GM12892 (cell line): ENCODE measurements at regions not wholly inside any gene's neighbourhood (a gene's known extent, or its start where the extent isn't known, plus 50 kb on each side); places are given as distances from the start of the nearest gene placed in this dataset.
"Not testable (repeated sequence)": the region's sequence is repeated elsewhere in the genome, so short reads cannot be mapped to it uniquely, and the experiment has no call there.

Experiments
- DNase-seq: peaks from one replicate; pipeline ENCODE4 v3.0.0; 2011; ENCODE audit not compliant: insufficient read length
- FAIRE-seq: peaks from 2 replicates; lab custom pipeline; 2011; peaks lifted over from hg19 to GRCh38; lab: Jason Lieb, UNC
- POLR2A ChIP-seq: IDR thresholded peaks from 2 replicates; pipeline ENCODE4 v1.6.1; 2011; ENCODE audit warnings: low read depth, low read length, control low read depth
- POLR2AphosphoS5 ChIP-seq: IDR thresholded peaks from 2 replicates; pipeline ENCODE4 v1.6.1; 2011; ENCODE audit warnings: low read depth, low read length, control low read depth
- TAF1 ChIP-seq: IDR thresholded peaks from 2 replicates; pipeline ENCODE4 v1.6.1; 2011; ENCODE audit warnings: low read depth, mild to moderate bottlenecking, control low read depth, low read length, borderline replicate concordance

DNA sequence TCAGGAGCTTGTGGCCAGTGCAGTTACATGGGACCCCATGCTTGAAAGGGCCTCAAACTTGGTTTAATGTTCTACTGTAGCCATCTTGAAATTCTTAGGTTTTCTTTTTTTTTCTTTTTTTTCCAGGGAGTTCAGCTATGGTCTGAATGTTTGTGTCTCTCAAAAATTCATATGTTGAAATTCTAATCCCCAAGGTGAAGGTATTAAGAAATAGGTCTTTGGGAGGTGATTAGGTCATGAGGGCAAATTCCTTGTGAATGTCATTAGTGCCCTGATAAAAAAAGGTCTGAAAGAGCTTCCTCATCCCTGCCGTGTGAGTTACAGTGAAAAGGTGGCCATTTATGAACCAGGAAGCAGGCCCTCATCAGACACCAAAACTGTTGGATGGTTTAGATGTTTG, 324.1 kb downstream of the C12orf75 start:
- no peak for FAIRE-seq
- TF ChIP-seq TAF1, result no peak
- no peak for TF ChIP-seq POLR2AphosphoS5
- no peak for TF ChIP-seq POLR2A
- no peak for DNase-seq

GRCh38 chr12:105658389-105658788, 327.9 kb downstream of the C12orf75 start:
- DNase-seq (no peak), FAIRE-seq (no peak)
- TF ChIP-seq POLR2A (no peak), POLR2AphosphoS5 (no peak), TAF1 (no peak)

- TF ChIP-seq POLR2AphosphoS5 (no peak), TAF1 (no peak), POLR2A (no peak)
- FAIRE-seq, result no peak
- no peak for DNase-seq
These were observed 329.0 kb downstream of the C12orf75 start for GRCh38 chr12:105659355-105660075.

DNA sequence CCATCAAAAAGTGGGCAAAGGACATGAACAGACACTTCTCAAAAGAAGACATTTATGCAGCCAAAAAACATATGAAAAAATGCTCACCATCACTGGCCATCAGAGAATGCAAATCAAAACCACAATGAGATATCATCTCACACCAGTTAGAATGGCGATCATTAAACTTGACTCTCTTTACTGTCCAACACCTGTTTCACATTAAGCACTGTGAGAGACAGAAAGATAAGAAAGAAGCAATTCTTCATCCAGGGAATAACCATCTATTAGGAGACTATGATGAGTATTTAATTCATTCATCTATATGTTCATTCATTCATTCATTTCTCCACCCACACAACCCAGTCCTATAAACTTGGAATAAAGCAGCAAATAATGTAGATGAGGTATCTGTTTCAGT, 334.3 kb downstream of the C12orf75 start:
- not testable (repeated sequence) for FAIRE-seq, DNase-seq

DNA sequence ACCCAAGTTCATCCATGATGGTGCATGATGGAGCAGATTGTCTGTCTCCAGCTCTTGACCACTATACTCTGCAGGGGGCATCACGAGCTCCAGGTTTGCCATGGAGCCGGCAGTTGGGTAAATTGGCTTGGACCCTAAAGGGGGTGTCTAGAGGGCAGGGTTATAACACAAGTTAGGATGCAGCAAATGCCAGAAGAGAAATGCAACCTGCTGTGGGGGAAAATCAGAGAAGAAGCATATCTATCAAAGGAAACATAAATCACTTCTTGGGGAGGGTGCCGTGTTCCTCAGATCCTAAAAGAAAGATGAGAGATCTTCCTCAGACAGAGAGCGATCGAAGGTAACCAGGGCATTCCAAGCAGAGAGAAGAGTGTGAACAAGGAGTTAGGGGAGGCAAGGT, 334.9 kb downstream of the C12orf75 start:
- no peak for TF ChIP-seq POLR2A
- no peak for TF ChIP-seq TAF1
- no peak for TF ChIP-seq POLR2AphosphoS5
- FAIRE-seq, result no peak
- no peak for DNase-seq

GRCh38 chr12:105667973-105668743, 337.7 kb downstream of the C12orf75 start:
- TF ChIP-seq TAF1 (no peak), POLR2A (no peak), POLR2AphosphoS5 (no peak)
- no peak for FAIRE-seq
- DNase-seq, result no peak

- no peak for TF ChIP-seq TAF1
- TF ChIP-seq POLR2AphosphoS5, result no peak
- no peak for TF ChIP-seq POLR2A
- FAIRE-seq (no peak), DNase-seq (no peak)
These were observed 340.2 kb downstream of the C12orf75 start for GRCh38 chr12:105670672-105671071.

DNA sequence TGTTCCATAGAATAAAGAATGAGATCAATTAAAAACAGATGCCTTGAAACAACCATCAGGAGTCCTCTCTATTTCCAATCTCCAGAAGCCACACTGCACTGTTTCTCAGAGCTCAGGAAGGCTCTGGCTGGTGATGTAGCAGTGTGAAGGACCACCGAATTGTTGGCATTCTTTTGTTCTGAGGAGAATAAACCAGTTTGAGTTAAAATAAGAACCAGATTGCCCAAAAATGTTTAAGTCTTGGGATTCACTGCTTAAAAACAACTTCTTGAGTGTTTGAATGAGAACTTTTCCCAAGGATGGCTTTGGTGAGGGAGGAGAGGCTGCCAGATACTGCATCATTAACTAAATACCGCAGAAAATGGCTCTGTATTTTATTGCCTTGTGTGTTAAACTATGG, 341.2 kb downstream of the C12orf75 start:
- FAIRE-seq (no peak), DNase-seq (no peak)
- TF ChIP-seq POLR2A (no peak), POLR2AphosphoS5 (no peak), TAF1 (no peak)

DNA sequence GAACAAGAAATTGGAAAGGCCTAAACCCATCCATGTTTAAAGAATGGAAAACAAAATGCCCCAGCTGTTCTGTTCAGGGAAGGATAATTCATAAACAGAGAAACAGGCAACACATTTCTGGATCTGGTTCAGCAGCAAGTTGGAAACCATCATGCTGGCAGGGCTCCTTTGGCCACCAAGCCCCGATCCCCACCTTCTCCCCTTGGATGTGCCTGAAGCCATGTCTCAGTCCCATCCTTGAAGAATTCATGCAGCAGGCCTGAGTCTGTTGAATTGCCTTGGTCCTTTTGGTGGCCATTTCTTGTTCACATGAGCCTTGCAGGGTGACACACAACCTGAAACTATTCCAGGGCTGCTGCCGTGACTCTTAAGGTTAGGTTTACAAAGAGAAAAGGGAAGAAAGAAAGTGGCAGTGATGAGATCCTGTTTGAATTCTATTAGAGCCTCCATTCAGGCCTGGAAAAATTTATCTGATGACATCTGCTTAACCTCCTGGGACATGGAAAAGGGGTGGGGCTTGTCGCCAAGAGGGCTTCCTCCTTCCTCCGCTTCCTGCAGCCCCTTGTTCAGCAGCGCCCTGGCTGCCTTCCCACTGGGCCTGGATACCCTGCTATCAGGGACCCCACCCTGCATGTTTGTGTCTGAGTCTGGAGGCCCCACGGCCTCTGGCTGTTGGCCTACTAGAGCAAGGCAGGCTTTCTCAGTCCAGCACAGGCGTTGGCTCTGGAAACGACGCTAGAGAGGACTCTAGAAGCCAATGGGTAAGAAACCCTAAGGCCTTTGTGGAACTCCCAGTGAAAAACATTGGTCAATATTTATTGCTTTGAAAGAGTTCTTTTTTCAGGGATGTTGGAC, 341.9 kb downstream of the C12orf75 start:
- no peak for DNase-seq
- TF ChIP-seq POLR2A (no peak), TAF1 (no peak), POLR2AphosphoS5 (no peak)
- no peak for FAIRE-seq

DNA sequence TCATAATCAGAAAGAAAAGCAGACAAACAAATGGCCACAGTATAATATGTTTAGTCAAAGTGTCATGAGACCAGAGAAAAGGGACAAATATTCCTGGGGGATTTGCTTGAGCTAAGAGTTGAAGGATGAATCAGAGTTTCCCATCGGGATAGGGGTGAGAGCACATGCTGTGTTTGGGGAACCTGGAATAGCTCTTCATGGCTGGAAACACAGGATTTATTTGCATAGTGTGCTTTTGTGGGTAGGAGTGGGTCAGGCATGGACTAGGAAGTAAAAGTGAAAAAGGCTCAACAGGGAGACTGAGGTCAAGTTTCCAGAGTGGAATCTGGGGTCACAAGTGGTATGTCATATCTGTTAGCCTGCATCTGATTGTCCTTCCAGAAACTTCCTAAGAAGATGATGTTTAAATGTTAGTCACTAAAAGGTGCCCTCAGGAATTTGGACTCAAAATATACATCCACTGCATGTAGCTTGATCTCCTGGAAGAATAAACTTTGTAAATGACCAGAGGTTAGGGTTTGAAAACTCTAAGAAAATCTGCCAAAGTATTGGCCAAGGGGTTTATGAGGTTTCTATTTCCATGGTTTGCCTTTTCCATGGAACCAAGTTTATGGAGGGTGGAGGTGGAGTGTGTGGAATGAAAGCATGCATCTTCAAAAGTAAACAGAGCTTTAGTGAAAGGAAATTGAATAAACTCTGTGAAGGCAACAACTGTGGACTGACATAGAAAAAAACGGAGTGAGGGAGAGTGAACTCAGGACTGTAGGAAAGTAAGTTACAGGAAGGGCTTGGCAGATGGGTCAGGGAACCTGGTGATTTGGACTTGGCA, 344.6 kb downstream of the C12orf75 start:
- DNase-seq (no peak), FAIRE-seq (no peak)
- TF ChIP-seq POLR2AphosphoS5 (no peak), POLR2A (no peak), TAF1 (no peak)
